ENCODE measurements at regions not wholly inside any gene's neighbourhood (a gene's known extent, or its start where the extent isn't known, plus 50 kb on each side); places are given as distances from the start of the nearest gene placed in this dataset.

DNA sequence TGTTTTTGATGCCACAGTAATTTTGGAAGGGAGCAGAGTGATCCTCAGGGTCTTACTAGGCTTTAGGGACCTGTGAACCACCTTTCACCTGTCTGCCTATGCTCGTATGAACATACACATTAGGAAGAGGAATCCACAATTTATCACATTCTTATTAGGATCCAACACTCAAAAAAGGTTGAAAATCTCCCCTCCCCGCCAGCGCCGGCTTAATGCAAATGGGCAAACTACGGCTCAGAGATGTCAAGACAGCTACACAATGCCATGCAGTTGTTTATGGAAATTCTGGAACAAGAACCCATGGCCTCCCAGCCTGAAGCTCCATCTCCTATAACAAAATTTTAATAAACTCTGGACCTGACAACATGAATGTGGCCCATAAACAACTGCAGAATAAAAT is 375.9 kb upstream of the ACVR2A start:
- no peak for DNase-seq (ENCODE audit: low read depth, low spot score)

GRCh38 chr2:147468349-147468748 is 376.5 kb upstream of the ACVR2A start:
- DNase-seq (ENCODE audit: low read depth, low spot score) = no peak

DNA sequence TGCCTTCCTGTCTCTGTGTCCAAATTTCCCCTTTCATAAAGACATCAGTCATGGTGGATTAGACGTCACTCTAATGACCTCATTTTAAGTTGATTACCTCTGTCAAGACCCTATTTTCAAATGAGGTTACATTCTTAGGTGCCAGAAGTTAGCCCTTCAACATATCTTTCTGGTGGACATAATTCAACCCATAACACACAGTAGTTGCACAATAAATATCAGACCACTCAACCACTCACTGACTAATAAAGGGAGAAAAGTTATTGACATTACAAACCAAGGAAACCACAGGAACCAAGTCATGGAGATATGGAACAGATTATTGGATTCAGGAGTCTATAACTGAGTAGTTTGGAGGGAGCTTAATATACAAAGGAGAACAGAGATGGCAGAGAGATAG is 377.4 kb upstream of the ACVR2A start:
- no peak for DNase-seq (ENCODE audit: low read depth, low spot score)

DNA sequence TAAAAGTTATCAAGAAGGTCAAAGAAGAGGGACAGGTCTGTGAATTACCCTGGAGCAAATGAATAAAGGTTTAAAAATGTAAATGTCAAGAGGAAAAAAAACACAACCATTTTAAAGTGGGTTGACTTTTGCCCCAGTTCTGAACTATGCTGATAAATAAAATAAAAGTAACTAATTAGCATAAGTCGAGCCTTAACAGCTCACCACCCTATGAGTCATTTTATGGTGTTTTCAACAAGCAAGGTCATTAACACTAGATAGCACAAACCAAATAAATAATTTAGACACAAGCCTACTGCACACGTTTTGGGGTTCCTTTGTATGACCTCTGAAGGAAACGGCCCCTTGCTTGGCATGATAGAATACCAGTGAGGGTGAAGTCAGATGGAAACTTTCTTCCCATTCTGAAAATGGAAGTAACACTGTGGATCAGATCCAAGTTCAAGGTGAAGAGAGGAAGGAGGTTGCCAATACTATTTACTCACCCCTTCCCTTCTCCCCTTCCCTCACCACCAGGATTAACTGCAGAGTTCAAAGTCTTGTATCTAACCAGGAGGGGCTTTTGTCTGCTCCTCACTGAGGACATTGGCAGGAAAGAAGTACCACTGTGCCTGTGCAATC is 380.0 kb upstream of the ACVR2A start:
- peak; percentile 49 for DNase-seq (ENCODE audit: low read depth, low spot score)

DNA sequence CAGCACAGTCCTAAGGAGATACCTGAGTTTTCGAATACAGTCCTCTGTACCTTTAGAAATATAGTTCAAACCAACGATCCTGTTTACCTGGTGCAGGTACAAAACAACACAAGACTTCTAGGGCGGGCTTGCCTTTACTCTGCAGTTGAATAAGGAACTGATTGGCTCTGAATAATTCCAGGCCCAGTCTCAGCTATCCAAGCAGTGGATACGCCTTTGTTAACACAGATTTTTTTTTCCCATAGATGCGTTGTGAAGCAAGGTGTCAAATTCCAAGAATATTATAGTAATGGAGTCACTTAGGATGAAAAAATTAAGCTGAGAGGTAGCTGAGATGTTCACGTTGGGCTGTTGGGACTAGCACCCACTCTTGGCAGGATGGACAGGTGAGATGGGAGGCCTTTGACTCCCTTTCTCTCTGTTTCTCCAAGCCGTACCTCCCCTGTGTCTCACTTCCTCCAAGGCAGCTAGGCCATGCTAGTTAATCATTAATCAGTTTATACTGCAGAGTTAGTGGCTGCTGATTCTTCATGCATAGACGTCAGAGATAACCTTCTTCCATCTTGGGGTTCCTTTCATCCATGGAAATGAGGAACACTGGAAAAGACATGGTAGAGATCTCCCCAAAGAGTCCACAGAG is 380.8 kb upstream of the ACVR2A start:
- no peak for DNase-seq (ENCODE audit: low read depth, low spot score)

DNA sequence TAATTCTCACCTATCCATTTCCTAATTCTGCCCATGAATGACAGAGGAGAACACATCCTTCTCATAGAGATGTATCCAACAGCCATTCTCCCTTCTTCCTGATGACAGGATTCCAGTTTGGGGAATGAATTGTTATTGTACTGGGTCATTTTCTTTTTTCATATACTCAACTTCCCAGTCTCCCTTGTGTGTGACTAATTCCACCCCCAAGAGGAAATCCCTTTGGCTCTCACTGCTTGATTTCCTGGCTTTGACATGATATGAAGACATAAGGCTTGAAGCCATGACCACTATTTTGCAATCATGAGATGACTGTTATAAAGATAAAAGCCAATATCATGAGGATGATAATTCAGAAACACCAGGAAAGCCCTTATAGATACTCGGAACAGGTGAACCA is 384.7 kb upstream of the ACVR2A start:
- DNase-seq (ENCODE audit: low read depth, low spot score) = no peak

DNA sequence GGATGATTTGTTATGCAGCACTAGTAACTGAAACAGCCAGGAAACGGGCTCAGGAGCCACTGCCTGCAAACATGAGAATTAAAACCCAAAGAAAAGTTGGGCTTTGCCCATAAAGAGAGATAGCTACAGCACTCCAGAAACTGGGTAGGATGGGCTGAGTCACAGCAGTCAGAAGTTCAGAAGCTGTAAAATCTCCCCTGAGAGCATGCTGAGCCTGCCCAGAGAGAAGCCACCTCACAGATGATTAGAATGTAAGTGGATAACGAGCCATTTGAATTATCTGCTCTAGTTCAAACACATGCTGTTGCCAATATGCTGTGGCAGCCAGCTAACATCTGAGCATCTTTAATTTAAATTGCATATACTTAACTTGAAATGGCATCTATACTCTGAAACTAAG is 388.1 kb upstream of the ACVR2A start:
- peak; percentile 13 for DNase-seq (ENCODE audit: low read depth, low spot score)

DNA sequence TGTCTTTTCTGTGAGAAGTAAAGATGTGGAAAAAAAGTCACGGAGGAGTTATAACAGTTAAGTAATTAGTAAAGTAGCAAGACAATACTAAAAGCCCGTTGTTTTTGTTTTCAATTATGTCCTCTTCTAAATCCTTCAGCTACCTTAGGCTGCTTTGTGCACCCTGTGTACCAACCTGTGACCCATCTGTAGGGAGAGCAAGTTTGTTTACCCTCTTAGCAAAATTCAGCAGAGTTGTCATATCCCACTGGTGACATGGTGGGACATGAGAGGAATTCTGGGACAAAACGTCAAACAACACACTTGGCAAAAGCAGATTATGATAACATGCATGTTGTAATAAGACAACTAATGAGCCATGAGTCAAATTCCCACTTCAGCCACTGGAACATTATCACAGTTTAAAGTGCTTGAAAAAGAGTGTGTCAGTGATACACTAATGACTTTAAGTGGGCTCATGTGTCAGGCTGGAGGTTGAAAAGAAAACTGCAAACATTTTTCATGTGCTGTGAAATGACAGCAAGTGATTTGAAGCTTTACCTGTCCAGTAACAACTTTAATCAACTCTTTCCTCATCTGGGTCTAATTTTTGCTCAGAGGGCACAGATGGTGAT is 392.8 kb upstream of the ACVR2A start:
- DNase-seq (ENCODE audit: low read depth, low spot score) = no peak

GRCh38 chr2:147450661-147451510 is 393.9 kb upstream of the ACVR2A start:
- DNase-seq (ENCODE audit: low read depth, low spot score) = no peak

GRCh38 chr2:147449323-147449991 is 395.4 kb upstream of the ACVR2A start:
- peak; percentile 61 for DNase-seq (ENCODE audit: low read depth, low spot score)

DNA sequence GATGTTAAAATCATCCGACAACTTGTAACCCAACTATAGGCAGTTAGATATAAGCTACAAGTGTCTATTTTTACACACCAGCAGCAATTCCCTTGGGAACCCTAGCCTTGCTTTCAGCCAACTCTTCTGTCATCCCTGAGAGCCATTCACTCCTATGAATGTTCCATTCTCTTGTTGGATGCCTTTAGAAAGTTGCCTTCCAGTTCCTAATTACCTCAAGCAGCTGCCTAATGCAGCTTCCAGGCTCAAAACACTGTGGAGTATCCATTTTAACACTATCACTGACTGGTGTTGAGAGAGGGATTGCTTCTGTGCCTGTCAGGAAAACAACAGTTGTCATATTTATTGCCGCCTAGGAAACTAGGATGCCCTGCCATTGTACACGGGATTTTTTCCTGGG is 402.0 kb upstream of the ACVR2A start:
- no peak for DNase-seq (ENCODE audit: low read depth, low spot score)

GRCh38 chr2:147441182-147441581 is 403.6 kb upstream of the ACVR2A start:
- DNase-seq (ENCODE audit: low read depth, low spot score) = no peak

- DNase-seq (ENCODE audit: low read depth, low spot score) = no peak
Measured at GRCh38 chr2:147440734-147441133, 404.1 kb upstream of the ACVR2A start.

GRCh38 chr2:147439986-147440385 is 404.8 kb upstream of the ACVR2A start:
- DNase-seq (ENCODE audit: low read depth, low spot score) = no peak

GRCh38 chr2:147438882-147439281 is 405.9 kb upstream of the ACVR2A start:
- no peak for DNase-seq (ENCODE audit: low read depth, low spot score)

GRCh38 chr2:147433822-147434221 is 411.0 kb upstream of the ACVR2A start:
- DNase-seq (ENCODE audit: low read depth, low spot score) = no peak

GRCh38 chr2:147430408-147430807 is 414.4 kb upstream of the ACVR2A start:
- no peak for DNase-seq (ENCODE audit: low read depth, low spot score)

DNA sequence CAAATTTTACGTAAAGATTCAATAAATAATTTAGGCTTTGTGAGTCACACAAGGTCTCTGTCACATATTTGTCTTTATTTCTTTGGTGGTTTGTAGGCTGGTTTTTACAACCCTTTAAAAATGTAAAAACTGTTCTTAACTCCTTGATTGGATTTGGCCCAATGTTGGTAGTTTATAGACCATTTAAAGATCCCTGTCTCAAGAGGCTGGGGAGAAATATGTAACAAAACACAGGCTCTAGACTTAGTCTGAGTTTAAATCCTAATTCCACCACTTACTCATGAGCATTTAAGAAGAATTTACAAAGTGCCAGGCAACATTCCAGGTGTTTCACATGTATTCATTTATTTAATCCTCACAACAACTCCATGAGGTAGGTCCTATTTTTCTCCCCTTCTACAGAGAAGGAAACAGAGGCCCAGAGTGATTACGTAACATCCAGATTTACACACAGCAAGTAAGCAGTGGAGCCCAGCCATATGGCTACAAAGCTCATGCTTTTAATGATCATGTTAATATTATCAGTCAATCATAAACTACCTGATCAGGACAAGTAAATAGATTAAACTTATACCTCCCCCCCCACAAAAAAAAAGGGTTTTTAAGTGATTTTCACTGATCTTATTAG is 416.6 kb upstream of the ACVR2A start:
- DNase-seq (ENCODE audit: low read depth, low spot score) = no peak

DNA sequence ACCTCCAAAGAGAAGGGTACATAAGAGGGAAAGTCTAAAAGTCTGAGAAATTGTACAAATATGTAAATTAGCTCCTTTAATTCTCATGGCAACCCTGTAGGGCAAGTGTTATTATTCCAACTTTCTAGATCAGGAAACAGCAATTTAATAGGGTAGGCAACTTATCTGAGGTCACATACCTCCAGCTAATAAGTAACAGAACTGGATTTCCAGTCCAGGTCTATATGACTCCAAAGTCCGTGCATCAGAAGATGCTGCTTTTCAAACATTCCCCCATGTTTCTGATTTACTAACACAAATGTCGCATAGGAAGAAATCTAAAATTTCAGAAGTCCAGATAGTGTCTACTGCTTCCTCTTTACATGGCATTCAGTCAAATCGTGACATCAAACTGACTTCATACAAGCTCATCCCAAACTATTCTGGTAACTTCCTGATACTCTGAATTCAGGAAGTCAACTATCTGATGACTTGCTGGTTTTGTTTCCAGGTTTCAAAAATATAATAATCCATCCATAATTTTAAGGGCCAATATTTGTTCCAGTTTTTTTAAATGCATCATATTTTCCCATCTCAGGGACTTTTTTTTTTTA is 419.3 kb upstream of the ACVR2A start:
- DNase-seq (ENCODE audit: low read depth, low spot score) = no peak

DNA sequence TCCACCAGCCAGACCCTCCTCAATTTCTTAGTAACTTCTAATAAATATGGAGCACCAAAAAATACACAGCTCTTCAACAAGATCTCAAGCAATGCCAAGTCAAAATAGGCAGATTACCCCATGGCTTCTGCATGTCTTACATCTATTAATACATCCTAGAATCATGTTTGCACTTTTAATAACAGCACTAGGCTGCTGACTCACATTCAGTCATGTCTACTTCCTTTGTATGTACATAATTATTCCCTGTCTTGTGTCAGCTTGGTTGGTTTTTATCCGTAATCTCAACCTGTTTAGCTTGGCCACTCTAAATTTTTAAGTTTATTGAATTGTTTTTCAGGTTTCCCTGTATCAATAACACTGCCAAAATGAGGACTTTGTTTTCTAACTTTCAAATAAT is 420.1 kb upstream of the ACVR2A start:
- DNase-seq (ENCODE audit: low read depth, low spot score) = peak; percentile 10

Data from astrocyte of the hippocampus (primary cell).